GM12801 (cell line): ENCODE measurements at regions not wholly inside any gene's neighbourhood (a gene's known extent, or its start where the extent isn't known, plus 50 kb on each side); places are given as distances from the start of the nearest gene placed in this dataset.

Experiments used
- TF ChIP-seq, protein P1 (sequence below): IDR thresholded peaks from one replicate; pipeline ENCODE4 v1.5.1; 2011; ENCODE audit warnings: control low read depth; ENCODE audit not compliant: insufficient read length; ENCODE audit errors: extremely low read depth

DNA sequence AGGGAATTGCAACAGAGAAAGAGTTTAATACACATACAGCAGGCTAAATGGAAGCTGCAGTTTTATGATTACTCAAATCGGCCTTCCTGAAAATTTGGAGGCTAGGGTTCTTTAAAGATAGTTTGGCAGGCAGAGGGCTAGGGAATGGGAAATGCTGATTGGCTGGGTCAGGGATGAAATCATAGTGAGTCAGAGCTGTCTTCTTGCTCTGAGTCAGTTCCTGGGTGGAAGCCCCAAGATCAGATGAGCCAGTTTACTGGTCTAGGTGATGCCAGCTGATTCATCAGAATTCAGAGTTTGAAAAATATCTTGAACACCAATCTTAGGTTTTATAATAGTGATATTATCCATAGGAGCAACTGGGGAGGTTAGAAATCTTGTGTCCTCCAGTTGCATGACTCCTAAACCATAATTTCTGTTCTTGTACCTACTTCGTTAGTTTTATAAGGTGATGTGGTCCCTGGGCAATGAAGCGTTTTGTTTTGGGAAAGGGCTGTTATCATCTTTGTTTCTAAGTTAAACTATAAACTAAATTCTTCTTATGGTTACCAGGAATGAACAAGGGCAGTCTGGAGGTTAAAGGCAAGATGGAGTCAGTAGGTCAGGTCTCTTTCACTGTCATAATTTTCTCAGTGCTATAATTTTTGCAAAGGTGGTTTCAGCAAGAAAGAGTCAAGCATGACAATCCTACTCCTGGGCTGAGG lies 257.8 kb upstream of the CCDC196 start:
- TF ChIP-seq, protein P1, sequence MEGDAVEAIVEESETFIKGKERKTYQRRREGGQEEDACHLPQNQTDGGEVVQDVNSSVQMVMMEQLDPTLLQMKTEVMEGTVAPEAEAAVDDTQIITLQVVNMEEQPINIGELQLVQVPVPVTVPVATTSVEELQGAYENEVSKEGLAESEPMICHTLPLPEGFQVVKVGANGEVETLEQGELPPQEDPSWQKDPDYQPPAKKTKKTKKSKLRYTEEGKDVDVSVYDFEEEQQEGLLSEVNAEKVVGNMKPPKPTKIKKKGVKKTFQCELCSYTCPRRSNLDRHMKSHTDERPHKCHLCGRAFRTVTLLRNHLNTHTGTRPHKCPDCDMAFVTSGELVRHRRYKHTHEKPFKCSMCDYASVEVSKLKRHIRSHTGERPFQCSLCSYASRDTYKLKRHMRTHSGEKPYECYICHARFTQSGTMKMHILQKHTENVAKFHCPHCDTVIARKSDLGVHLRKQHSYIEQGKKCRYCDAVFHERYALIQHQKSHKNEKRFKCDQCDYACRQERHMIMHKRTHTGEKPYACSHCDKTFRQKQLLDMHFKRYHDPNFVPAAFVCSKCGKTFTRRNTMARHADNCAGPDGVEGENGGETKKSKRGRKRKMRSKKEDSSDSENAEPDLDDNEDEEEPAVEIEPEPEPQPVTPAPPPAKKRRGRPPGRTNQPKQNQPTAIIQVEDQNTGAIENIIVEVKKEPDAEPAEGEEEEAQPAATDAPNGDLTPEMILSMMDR, result no peak

DNA sequence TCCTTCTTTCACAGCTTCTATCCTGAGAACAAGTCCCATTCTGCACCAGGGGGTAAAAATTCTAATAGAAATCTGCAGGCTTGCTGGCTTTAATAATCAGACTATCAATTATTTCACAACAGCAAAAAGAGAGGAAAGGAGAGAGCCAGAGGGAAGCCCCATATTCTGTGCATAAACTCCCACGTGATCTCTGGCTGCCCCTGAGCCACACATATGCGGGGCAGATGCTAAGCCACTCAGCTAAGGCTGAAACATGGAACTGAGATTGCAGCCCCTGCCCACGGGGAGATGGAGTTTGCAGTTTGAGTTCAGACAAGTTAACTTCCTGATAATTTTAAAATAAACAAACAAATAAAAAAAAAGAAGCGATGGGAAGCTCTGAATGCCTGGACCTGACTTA lies 254.4 kb upstream of the CCDC196 start:
- TF ChIP-seq, protein P1, result no peak

DNA sequence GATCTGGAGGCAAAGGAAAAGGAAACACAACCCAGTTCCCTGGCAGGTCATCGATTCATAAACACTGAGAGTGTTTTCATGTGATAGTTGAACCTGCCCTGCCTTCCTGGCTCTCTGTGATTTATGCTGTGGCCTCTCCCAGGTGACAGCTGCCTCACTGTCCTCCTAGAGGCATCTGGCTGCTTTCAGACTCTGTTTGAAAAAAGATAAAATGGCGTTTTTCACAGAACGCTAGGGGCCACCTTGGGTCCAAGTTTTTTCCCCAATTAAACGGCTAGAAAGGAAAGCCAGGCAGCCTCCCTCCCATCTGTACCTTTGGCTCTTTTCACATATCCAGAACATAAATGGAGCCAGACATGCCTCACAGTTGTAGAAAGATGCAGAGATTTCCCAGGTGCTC lies 252.6 kb upstream of the CCDC196 start:
- TF ChIP-seq, protein P1, result no peak

DNA sequence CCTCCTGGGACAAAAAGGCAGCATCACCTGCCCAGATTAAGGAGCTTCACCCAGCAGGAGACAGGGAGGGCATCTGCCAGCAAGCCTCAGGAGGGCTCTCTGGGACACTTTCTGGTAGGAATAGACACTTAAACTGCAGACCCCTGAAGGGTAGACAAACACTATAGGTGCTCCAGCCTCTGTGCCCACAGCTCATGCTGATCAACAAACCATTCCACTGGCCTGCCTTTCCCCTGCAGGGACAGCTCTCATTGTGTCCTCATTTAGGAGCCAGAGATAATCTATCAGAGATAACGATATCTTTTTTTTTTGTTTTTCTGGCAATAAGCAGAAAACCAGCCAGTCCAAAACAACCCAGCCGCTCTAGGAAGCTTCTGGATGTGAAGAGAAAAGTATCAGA lies 251.8 kb upstream of the CCDC196 start:
- TF ChIP-seq, protein P1, result no peak

DNA sequence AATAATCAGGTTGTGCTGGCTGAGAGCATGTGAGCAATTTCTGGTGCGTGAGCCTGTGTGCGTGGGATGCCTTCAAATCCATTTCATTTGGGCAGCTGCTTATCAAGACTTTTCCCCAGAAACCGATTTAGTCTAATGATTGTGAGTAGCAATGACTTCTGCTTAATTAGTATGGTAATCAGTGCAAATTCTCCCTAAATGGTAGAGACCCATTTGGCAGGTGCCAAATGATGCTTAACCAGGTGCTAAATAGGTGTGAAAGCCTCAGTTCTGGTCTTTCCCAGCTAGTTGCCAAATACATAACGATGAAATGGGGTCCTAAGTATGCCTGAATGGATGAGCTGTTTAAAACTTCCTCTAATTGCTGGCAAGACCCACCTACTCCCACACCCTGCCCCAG lies 248.4 kb upstream of the CCDC196 start:
- TF ChIP-seq, protein P1, result no peak

DNA sequence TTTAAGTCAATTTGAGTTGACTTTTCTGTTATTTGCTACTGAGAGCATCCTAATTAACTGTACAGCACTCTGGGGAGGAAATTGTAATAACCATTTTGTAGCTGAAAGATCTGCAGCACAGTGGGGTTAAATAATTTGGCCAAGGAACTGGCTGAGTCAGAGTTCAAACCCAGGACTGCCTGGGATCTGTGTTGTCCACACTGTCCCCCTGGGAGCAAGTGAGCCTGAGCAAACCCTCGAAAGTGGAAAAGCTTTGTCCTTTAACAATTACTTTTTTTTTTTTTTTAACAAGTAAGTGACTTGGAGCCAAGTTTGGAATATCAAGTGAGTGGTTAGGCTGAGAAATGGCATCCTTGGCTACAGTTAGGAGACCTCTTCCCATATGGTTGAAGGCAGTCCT lies 247.2 kb upstream of the CCDC196 start:
- TF ChIP-seq, protein P1, result no peak

DNA sequence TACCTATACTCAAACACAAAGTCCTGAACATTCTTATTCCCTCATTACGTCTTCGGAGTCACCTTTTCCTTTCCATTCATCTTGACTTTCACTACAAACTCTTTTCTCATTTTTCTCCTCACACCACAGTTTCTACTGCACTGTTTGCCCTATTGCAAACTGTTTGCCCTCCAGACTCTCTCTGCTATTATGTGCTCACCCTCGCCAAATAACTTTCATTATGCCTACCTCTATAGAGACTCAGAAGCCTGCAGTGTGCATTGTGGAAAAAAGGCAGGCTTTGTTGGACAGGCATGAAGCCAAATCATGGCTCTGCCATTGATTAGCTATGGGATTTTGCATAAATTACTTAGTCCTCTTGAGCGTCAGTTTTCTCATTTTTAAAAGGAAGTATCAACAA lies 246.6 kb upstream of the CCDC196 start:
- TF ChIP-seq, protein P1, result no peak
